Activated CD4-positive, alpha-beta memory T cell treated with anti-CD3 and anti-CD28 coated beads for 36 hours (primary cell): ENCODE measurements at regions not wholly inside any gene's neighbourhood (a gene's known extent, or its start where the extent isn't known, plus 50 kb on each side); places are given as distances from the start of the nearest gene placed in this dataset.

Source experiments
- CTCF ChIA-PET: fragments of 350-600 bp; sonication (Branson Sonifier 250); formaldehyde crosslinking; loops from one replicate; lab custom pipeline; 2021; ENCODE audit warnings: antibody characterized with exemption, inconsistent platforms; lab: Charles Lee
- POLR2A ChIA-PET: fragments of 350-600 bp; sonication (Branson Sonifier 250); formaldehyde crosslinking; loops from one replicate; lab custom pipeline; 2021; ENCODE audit warnings: antibody characterized with exemption; lab: Charles Lee
- DNase-seq: peaks from one replicate; pipeline ENCODE4 v3.0.0-alpha.2; 2020
- H3K27ac Mint-ChIP-seq: one replicate; pipeline ENCODE4 v1.8.0; 2021; ENCODE audit warnings: mixed read lengths
- H3K27me3 Mint-ChIP-seq: one replicate; pipeline ENCODE4 v1.8.0; 2021; ENCODE audit warnings: mixed read lengths
- H3K36me3 Mint-ChIP-seq: one replicate; pipeline ENCODE4 v1.8.0; 2021; ENCODE audit warnings: mixed read lengths
- H3K4me1 Mint-ChIP-seq: one replicate; pipeline ENCODE4 v1.8.0; 2021; ENCODE audit warnings: low read depth, mixed read lengths
- H3K4me3 Mint-ChIP-seq: one replicate; pipeline ENCODE4 v1.8.0; 2021; ENCODE audit warnings: mild to moderate bottlenecking, mixed read lengths
- H3K9me3 Mint-ChIP-seq: one replicate; pipeline ENCODE4 v1.8.0; 2021; ENCODE audit warnings: mixed read lengths
- intact Hi-C: fragments of 100-400 bp; cut with micrococcal nuclease; formaldehyde crosslinking; loops from one replicate; pipeline ENCODE4 v1.15.1; 2023

DNA sequence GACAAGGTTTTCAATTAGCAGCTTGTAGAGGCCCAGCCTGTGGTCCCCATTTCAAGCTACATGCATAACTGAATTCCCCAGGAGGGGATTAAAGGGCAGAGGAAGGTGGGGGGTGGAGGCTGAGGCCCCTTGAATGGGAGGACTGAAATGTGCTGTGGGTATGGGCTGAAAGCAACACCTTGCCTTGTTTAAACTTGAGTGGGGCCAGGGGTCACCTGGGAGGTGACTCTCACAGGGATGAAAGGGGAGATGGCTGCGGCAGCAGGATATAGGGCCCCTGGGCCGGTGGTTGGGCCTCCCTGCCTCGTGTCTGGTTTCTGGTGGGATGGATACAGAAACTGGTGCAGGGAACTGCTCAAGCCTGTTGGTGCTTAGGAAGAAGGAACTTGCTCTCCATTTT, 225.9 kb upstream of the SPRED2 start:
- H3K27ac Mint-ChIP-seq: no peak overlapping the region
- ChIA-PET CTCF (no interaction called here), POLR2A (no interaction called here)
- no peaks in the 10 kb centered on the region for H3K4me1 Mint-ChIP-seq
- intact Hi-C loops: no loop called here
- peaks cover 24% of the 10 kb centered on the region for H3K27me3 Mint-ChIP-seq
- no peak overlapping the region for H3K4me3 Mint-ChIP-seq
- H3K36me3 Mint-ChIP-seq: no peaks in the 10 kb centered on the region
- no peak for DNase-seq
- H3K9me3 Mint-ChIP-seq: no peaks in the 10 kb centered on the region

DNA sequence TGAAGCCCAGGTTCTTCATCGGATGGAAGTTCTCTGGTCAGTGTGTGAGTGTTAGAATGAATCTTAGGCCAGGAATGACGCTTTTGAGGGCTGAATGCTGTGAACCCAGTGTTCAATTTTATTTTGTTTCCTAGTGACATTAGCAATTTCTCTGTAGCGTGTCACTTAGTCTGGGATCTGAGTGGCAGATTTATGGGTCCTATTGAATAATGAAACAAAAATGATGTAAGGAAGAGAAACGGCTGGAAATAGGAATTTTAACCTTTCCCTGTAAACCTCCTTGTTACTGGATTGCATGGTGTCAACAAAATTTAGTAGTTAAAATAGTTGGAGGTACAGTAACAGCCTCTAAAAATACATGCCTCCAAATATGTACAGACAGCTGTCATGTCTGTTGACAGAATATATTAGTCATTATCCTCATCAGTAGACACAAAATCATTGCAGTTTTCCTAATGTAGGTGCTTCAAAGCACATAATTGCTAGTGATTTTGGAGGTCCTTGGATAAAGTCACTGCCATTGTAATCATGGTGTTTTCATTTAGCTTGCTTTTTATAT, 223.8 kb upstream of the SPRED2 start:
- Mint-ChIP-seq H3K36me3 (no peaks in the 10 kb centered on the region), H3K4me3 (no peak overlapping the region), H3K9me3 (no peaks in the 10 kb centered on the region), H3K27me3 (peaks cover 12% of the 10 kb centered on the region), H3K27ac (no peak overlapping the region), H3K4me1 (no peaks in the 10 kb centered on the region)
- intact Hi-C loops: no loop called here
- no peak for DNase-seq
- CTCF ChIA-PET: interaction anchor here (1.2 kb wide), 1 partner anchor 16 kb away, joined by 3 read pairs; no protein-coding TSS in a partner anchor
- POLR2A ChIA-PET: no interaction called here

DNA sequence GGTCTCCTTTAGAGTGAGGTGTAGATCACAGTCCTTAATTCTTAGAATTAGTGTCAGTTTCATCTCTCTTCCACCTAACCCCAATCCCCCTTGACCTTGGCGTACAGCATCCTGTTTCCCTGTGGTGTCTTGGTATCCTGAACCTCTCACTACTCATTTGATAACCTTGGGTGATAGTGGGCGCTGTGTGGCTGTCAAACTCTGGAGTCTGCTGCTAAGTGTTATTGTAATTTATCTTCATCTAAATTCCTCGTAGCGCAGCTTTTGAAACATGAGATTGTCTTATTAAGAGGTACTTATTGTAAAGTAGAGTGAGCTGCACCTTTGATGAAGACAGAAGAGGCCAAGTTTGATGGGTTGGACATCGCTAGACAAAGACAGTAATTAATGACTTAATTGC, 222.6 kb upstream of the SPRED2 start:
- DNase-seq: no peak
- Mint-ChIP-seq H3K27me3 (peaks cover 8% of the 10 kb centered on the region), H3K27ac (no peak overlapping the region), H3K36me3 (no peaks in the 10 kb centered on the region), H3K4me1 (no peaks in the 10 kb centered on the region), H3K9me3 (no peaks in the 10 kb centered on the region), H3K4me3 (no peak overlapping the region)
- intact Hi-C loops: no loop called here
- ChIA-PET POLR2A (no interaction called here), CTCF (interaction anchor here (0.9 kb wide), 1 partner anchor 15 kb away, joined by 3 read pairs; no protein-coding TSS in a partner anchor)

GRCh38 chr2:65654496-65654895, 222.1 kb upstream of the SPRED2 start:
- ChIA-PET CTCF (interaction anchor here (0.8 kb wide), 1 partner anchor 13 kb away, joined by 4 read pairs; no protein-coding TSS in a partner anchor), POLR2A (no interaction called here)
- no peaks in the 10 kb centered on the region for H3K9me3 Mint-ChIP-seq
- no peak overlapping the region for H3K4me3 Mint-ChIP-seq
- H3K36me3 Mint-ChIP-seq: no peaks in the 10 kb centered on the region
- H3K27me3 Mint-ChIP-seq: peaks cover 8% of the 10 kb centered on the region
- DNase-seq: no peak
- no peak overlapping the region for H3K27ac Mint-ChIP-seq
- no peaks in the 10 kb centered on the region for H3K4me1 Mint-ChIP-seq
- intact Hi-C loops: no loop called here

GRCh38 chr2:65652066-65652465, 219.7 kb upstream of the SPRED2 start:
- POLR2A ChIA-PET: no interaction called here

GRCh38 chr2:65649811-65650589, 217.6 kb upstream of the SPRED2 start:
- no peaks in the 10 kb centered on the region for H3K9me3 Mint-ChIP-seq
- no peak for DNase-seq
- no peak overlapping the region for H3K4me3 Mint-ChIP-seq
- no peak overlapping the region for H3K27ac Mint-ChIP-seq
- ChIA-PET CTCF (interaction anchor here (1.5 kb wide), 1 partner anchor 10 kb away, joined by 7 read pairs; no protein-coding TSS in a partner anchor), POLR2A (no interaction called here)
- intact Hi-C loops: no loop called here
- H3K36me3 Mint-ChIP-seq: no peaks in the 10 kb centered on the region
- no peaks in the 10 kb centered on the region for H3K4me1 Mint-ChIP-seq
- H3K27me3 Mint-ChIP-seq: peaks cover 1% of the 10 kb centered on the region

More at GRCh38 chr2:65652066-65652465, 219.7 kb upstream of the SPRED2 start:
- H3K9me3 Mint-ChIP-seq: no peaks in the 10 kb centered on the region
- H3K36me3 Mint-ChIP-seq: no peaks in the 10 kb centered on the region
- CTCF ChIA-PET: no interaction called here
- H3K4me3 Mint-ChIP-seq: no peak overlapping the region
- H3K27ac Mint-ChIP-seq: no peak overlapping the region
- peaks cover 3% of the 10 kb centered on the region for H3K27me3 Mint-ChIP-seq
- H3K4me1 Mint-ChIP-seq: no peaks in the 10 kb centered on the region
- DNase-seq: no peak
- intact Hi-C loops: no loop called here

DNA sequence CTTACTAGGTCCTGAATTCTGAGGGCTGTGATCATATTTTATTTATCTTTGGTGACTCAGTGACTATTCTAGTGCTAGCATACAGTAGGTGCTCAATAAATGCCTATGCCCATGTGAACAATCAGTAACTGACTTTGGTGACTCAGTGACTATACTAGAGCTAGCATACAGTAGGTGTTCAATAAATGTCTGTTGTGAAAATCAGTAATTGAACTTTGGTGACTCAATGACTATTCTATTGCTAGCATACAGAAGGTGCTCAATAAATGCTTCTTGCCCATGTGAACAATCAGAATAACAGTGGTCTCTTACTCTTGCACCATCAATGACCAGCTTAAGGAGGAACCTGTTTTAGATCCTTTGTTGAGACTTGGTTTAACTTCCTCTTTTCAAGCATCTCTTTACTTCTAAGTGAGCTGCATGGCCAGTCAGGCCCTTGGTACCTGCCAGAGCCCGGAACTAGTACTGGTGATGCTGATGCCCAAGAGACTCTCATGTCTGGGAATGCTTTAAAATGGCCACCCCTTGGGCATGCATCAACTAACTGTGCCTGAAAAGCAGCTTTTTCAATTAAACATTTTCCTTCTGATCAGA, 214.9 kb upstream of the SPRED2 start:
- no peaks in the 10 kb centered on the region for H3K4me1 Mint-ChIP-seq
- ChIA-PET POLR2A (no interaction called here), CTCF (no interaction called here)
- intact Hi-C loops: no loop called here
- DNase-seq: no peak
- H3K36me3 Mint-ChIP-seq: no peaks in the 10 kb centered on the region
- no peak overlapping the region for H3K27ac Mint-ChIP-seq
- no peaks in the 10 kb centered on the region for H3K27me3 Mint-ChIP-seq
- H3K4me3 Mint-ChIP-seq: no peak overlapping the region
- no peaks in the 10 kb centered on the region for H3K9me3 Mint-ChIP-seq

GRCh38 chr2:65640793-65641103, 208.3 kb upstream of the SPRED2 start:
- DNase-seq: no peak
- no peaks in the 10 kb centered on the region for H3K9me3 Mint-ChIP-seq
- H3K27me3 Mint-ChIP-seq: peaks cover 8% of the 10 kb centered on the region
- H3K4me3 Mint-ChIP-seq: no peak overlapping the region
- CTCF ChIA-PET: interaction anchor here (0.7 to 1.2 kb wide), 5 partner anchors 10 to 901 kb away, joined by 3 to 7 read pairs (median 3); no protein-coding TSS in a partner anchor
- no peaks in the 10 kb centered on the region for H3K36me3 Mint-ChIP-seq
- H3K4me1 Mint-ChIP-seq: peaks cover 3% of the 10 kb centered on the region
- POLR2A ChIA-PET: no interaction called here
- intact Hi-C loops: no loop called here
- no peak overlapping the region for H3K27ac Mint-ChIP-seq

DNA sequence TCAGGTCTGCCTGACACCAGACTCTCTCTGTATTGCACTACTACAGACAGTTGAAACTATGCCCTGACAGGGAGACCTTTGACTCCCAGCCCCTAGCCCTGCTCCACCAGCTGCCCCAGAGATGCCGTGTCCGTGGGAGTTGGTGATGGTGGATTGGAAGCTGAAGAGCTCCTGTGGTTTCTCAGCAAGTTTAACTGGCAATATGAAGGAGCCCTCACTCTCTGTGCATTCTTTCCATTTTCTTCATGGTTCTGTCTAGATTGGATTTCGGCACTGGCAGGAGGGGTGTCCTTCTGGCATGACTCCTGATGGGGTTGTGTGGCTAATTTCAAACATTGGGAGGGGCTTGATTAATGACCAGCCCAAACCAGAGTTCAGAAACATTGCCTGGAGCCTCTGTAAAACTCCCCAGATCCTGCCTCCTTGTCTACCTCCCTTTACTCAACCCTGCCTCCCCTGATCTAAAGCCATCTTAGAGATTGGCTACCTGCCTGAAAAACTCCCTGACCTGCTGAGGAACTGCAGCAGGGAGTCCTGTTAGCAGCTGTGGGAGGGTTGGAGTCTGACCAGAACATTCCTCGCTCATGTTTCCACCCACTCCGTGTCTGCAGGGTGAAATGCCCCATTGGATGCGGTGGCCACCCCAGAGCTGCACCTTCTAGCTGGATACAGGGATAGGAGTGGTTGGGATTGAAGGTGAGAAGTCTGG, 206.9 kb upstream of the SPRED2 start:
- H3K27ac Mint-ChIP-seq: no peak overlapping the region
- POLR2A ChIA-PET: no interaction called here
- peaks cover 3% of the 10 kb centered on the region for H3K4me1 Mint-ChIP-seq
- CTCF ChIA-PET: interaction anchor here (0.6 to 1.2 kb wide), 3 partner anchors 12 to 303 kb away, joined by 3 to 7 read pairs (median 3); no protein-coding TSS in a partner anchor
- DNase-seq: no peak
- H3K4me3 Mint-ChIP-seq: no peak overlapping the region
- H3K27me3 Mint-ChIP-seq: peaks cover 8% of the 10 kb centered on the region
- H3K36me3 Mint-ChIP-seq: no peaks in the 10 kb centered on the region
- intact Hi-C loops: no loop called here
- H3K9me3 Mint-ChIP-seq: no peaks in the 10 kb centered on the region

- CTCF ChIA-PET: interaction anchor here (0.6 kb wide), 2 partner anchors 72 to 304 kb away, joined by 3 read pairs; no protein-coding TSS in a partner anchor
- POLR2A ChIA-PET: no interaction called here
- Mint-ChIP-seq H3K36me3 (no peaks in the 10 kb centered on the region), H3K9me3 (no peaks in the 10 kb centered on the region), H3K27ac (no peak overlapping the region), H3K4me3 (no peak overlapping the region), H3K27me3 (peaks cover 9% of the 10 kb centered on the region), H3K4me1 (peaks cover 3% of the 10 kb centered on the region)
- intact Hi-C loops: no loop called here
- no peak for DNase-seq
Observed at GRCh38 chr2:65638443-65638842, 206.0 kb upstream of the SPRED2 start.

DNA sequence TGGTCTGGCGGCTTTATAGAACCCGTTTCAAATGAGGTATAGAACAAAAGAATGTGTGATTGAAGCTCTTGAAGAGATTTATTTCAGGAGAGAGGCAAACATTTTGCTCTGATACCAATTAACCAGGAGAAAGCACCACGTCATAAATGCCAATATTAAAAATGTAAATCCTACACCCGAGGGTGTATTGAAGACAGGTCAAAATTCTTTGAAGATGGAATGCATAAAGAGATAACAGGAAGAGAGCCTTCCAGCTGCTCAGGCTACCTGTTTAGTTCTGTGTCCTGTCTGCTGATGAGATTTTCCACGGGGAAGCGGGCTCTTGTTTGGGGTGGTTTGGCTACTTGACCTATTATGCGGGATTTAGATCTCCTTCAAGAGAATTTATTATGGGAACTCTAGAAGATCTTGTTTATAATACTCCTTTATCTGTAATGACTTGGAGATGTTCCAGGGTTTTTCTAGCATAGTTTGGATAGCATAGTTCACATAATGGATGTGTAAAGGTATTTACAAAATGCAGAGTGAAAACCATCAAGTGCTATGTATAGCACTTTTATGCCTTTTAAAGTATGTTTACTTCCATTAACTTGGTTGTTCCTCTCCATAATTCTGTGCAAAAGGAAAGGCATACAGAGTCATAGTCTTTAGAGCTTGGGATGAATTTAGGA, 204.5 kb upstream of the SPRED2 start:
- ChIA-PET POLR2A (no interaction called here), CTCF (no interaction called here)
- Mint-ChIP-seq H3K27ac (no peak overlapping the region), H3K27me3 (peaks cover 9% of the 10 kb centered on the region), H3K4me1 (peaks cover 3% of the 10 kb centered on the region), H3K4me3 (no peak overlapping the region), H3K9me3 (no peaks in the 10 kb centered on the region), H3K36me3 (no peaks in the 10 kb centered on the region)
- intact Hi-C loops: no loop called here
- DNase-seq: no peak
